Glutamatergic neuron (in vitro differentiated cells): ENCODE measurements at regions not wholly inside any gene's neighbourhood (a gene's known extent, or its start where the extent isn't known, plus 50 kb on each side); places are given as distances from the start of the nearest gene placed in this dataset.

ENCODE experiments used
- DNase-seq: peaks from one replicate; pipeline ENCODE4 v3.0.0; 2022
- H3K27ac Mint-ChIP-seq: one replicate; pipeline ENCODE4 v1.8.0; 2020; ENCODE audit warnings: mild to moderate bottlenecking, mixed read lengths, inconsistent platforms; ENCODE audit not compliant: unreplicated experiment
- H3K27me3 Mint-ChIP-seq: one replicate; pipeline ENCODE4 v1.8.0; 2020; ENCODE audit warnings: mild to moderate bottlenecking, moderate library complexity, mixed read lengths, inconsistent platforms; ENCODE audit not compliant: unreplicated experiment
- H3K36me3 Mint-ChIP-seq: one replicate; pipeline ENCODE4 v1.8.0; 2020; ENCODE audit warnings: mild to moderate bottlenecking, mixed read lengths, inconsistent platforms; ENCODE audit not compliant: unreplicated experiment
- H3K4me1 Mint-ChIP-seq: one replicate; pipeline ENCODE4 v1.8.0; 2020; ENCODE audit warnings: mild to moderate bottlenecking, low read depth, mixed read lengths, inconsistent platforms; ENCODE audit not compliant: unreplicated experiment
- H3K4me3 Mint-ChIP-seq: one replicate; pipeline ENCODE4 v1.8.0; 2020; ENCODE audit warnings: mild to moderate bottlenecking, mixed read lengths, inconsistent platforms; ENCODE audit not compliant: unreplicated experiment
- H3K9me3 Mint-ChIP-seq: one replicate; pipeline ENCODE4 v1.8.0; 2020; ENCODE audit warnings: mild to moderate bottlenecking, moderate library complexity, mixed read lengths, inconsistent platforms; ENCODE audit not compliant: unreplicated experiment
- TF ChIP-seq, protein P1 (sequence below): fragments of 200-600 bp; sonication (generic); IDR thresholded peaks from one replicate; pipeline ENCODE4 v1.5.0; 2021; ENCODE audit not compliant: partially characterized antibody, unreplicated experiment

DNA sequence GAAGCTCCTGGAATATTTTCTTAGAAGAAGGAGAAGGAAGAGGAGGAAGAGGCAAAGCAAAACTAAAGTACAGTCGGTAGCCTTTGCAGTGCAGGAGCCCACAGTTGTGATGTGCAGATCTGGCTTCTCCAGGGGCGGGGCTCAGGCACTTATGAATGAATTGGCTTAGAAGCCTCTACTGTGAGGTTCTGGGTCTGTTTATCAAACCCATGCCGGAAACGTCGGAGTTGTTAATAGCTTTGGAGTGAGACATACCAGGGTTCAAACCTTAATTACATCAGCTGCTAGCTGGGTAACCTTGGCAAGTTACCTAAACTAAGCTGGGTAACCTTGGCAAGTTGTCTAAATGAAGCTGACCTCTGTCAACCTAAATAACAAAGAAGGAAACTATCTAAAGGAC lies 89.3 kb upstream of the PITRM1 start:
- no peak for DNase-seq
- Mint-ChIP-seq H3K27ac (no peak overlapping the region), H3K9me3 (no peaks in the 10 kb centered on the region), H3K4me1 (peaks cover 6% of the 10 kb centered on the region), H3K36me3 (peaks cover 5% of the 10 kb centered on the region), H3K4me3 (no peak overlapping the region), H3K27me3 (peaks cover 7% of the 10 kb centered on the region)
- TF ChIP-seq, protein P1, sequence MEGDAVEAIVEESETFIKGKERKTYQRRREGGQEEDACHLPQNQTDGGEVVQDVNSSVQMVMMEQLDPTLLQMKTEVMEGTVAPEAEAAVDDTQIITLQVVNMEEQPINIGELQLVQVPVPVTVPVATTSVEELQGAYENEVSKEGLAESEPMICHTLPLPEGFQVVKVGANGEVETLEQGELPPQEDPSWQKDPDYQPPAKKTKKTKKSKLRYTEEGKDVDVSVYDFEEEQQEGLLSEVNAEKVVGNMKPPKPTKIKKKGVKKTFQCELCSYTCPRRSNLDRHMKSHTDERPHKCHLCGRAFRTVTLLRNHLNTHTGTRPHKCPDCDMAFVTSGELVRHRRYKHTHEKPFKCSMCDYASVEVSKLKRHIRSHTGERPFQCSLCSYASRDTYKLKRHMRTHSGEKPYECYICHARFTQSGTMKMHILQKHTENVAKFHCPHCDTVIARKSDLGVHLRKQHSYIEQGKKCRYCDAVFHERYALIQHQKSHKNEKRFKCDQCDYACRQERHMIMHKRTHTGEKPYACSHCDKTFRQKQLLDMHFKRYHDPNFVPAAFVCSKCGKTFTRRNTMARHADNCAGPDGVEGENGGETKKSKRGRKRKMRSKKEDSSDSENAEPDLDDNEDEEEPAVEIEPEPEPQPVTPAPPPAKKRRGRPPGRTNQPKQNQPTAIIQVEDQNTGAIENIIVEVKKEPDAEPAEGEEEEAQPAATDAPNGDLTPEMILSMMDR, result no peak

DNA sequence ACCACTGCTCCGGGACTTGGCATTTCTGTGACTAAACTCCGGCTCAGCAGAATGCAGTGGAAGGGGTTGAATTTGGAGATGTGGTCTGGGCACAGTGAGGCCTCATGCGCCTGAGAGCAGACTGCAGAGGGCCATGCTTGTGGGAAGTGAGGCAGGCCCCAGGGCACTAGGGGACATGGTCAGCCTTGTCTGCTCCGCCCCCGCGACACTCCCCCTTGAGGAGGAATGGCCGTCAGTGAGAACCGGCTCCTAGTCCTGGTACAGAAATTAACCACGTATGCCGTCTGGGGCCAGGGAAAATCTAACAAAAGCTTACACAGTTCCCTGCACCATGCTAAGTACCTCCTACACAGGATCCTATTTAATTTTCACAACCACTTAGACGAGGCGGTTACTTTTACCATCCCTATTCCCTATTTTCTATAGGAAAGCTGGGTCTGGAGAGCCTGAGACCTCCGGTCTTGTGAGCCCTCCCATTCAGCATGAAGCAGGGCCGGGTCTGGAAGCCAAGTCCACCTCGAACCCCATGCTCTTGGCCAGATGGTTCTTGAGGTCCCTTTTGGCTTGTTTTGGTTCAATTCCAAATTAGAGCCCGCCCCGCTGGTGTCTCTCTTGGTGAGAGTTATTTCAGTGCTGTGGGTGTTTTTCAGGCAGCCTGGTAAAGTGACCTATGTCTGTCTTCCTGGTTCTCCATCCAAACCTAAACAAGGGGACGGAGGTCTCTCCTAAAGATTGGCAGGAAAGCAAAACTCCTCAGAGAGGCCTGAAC lies 87.7 kb upstream of the PITRM1 start:
- Mint-ChIP-seq H3K9me3 (no peaks in the 10 kb centered on the region), H3K4me1 (peaks cover 4% of the 10 kb centered on the region), H3K36me3 (peaks cover 5% of the 10 kb centered on the region), H3K4me3 (no peak overlapping the region), H3K27ac (no peak overlapping the region), H3K27me3 (peaks cover 6% of the 10 kb centered on the region)
- TF ChIP-seq, protein P1, result no peak
- DNase-seq, result no peak

DNA sequence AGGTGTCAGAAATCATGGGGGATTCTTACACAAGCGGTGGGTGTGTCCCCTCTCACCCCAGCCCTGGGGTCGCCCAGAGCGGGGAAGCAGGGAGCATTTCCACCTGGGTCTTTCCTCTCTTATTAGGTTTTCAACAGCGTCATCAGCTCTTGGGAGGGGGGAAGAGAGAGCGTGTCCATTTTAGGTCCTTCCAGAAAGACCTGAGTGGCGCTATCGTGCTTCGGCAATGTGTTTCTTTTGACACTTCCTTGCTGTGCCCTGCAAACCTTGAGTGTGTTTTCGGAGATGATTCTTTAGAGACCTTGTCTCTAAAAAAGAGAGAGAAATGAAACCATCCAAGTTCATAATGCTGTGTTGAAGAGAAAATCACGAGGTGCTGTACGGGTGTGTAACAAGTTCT lies 86.9 kb upstream of the PITRM1 start:
- Mint-ChIP-seq H3K4me1 (no peaks in the 10 kb centered on the region), H3K27ac (no peak overlapping the region), H3K36me3 (peaks cover 5% of the 10 kb centered on the region)

DNA sequence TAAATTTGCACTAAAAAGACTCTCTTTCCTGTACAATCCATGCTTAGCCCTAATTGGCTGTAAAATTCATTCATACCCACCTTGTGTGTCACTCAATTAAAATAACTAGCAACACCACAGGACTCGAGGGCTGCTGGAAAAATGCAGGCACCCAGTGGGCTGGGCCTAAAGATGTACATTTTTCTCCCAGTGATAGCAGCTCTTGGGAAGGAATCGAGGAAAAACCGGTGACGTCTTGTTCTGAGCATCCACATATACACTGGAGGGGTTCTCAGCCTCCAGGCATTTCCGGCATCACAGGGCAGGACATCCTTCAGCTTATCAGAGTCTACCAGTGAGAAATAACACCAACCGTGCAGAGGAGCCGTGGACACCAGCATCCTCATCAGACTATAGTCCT lies 85.8 kb upstream of the PITRM1 start:
- H3K9me3 Mint-ChIP-seq, result no peaks in the 10 kb centered on the region
- peaks cover 5% of the 10 kb centered on the region for H3K36me3 Mint-ChIP-seq
- no peak overlapping the region for H3K27ac Mint-ChIP-seq
- no peaks in the 10 kb centered on the region for H3K4me1 Mint-ChIP-seq
- no peak overlapping the region for H3K4me3 Mint-ChIP-seq
- H3K27me3 Mint-ChIP-seq, result peaks cover 3% of the 10 kb centered on the region
- no peak for DNase-seq
- TF ChIP-seq, protein P1, result no peak

More for the DNA sequence above, 86.9 kb upstream of the PITRM1 start:
- Mint-ChIP-seq H3K4me3 (no peak overlapping the region), H3K27me3 (peaks cover 3% of the 10 kb centered on the region), H3K9me3 (no peaks in the 10 kb centered on the region)
- DNase-seq, result no peak
- TF ChIP-seq, protein P1, result no peak

DNA sequence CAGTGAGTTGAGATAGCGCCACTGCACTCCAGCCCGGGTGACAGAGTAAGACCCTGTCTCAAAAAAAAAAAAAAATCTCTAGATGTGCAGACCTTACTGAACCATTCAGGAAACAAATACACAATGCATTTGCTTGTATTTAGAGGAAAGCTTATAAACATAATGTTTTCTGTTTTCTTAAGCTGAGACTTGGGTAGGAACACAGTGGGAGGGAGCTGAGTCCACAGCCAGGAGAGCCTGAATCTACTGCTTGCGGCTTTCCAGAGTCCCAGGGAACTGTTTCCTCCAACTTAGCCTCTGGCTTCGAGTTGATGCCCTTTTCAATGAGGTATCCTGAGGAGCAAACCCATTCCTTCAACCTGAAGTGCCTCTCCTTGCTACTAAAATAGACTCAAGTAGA lies 83.0 kb upstream of the PITRM1 start:
- H3K27me3 Mint-ChIP-seq, result peaks cover 5% of the 10 kb centered on the region
- H3K9me3 Mint-ChIP-seq, result no peaks in the 10 kb centered on the region
- no peak for DNase-seq

More for the DNA sequence above, 83.0 kb upstream of the PITRM1 start:
- no peaks in the 10 kb centered on the region for H3K36me3 Mint-ChIP-seq
- no peak overlapping the region for H3K4me3 Mint-ChIP-seq
- TF ChIP-seq, protein P1, result no peak
- no peak overlapping the region for H3K27ac Mint-ChIP-seq
- H3K4me1 Mint-ChIP-seq, result no peaks in the 10 kb centered on the region
